Lung (tissue), 11 donors: ENCODE measurements at regions not wholly inside any gene's neighbourhood (a gene's known extent, or its start where the extent isn't known, plus 50 kb on each side); places are given as distances from the start of the nearest gene placed in this dataset.

Experiments
- ATAC-seq: fragments of 200-7000 bp; cut with Tn5 transposase; one replicate; pipeline ENCODE4 v1.9.1; 2020; ENCODE audit warnings: moderate number of reproducible peaks; ENCODE audit not compliant: insufficient read depth, low FRiP score
- DNase-seq, 3 donors: peaks; one replicate each; pipeline ENCODE4 v3.0.0-alpha.2; 2013 to 2017
- H3K27ac ChIP-seq, 2 donors: one replicate each; pipeline ENCODE4 v1.5.1; 2013; ENCODE audit warnings: mild to moderate bottlenecking in 2 of 2, moderate library complexity in 2 of 2, control low read depth in 1 of 2, inconsistent platforms in 1 of 2, low read depth in 1 of 2, low read length in 1 of 2
- H3K27me3 ChIP-seq, 3 donors: one replicate each; pipeline ENCODE4 v1.5.1; 2013; ENCODE audit warnings: low read length in 2 of 3; ENCODE audit not compliant: control insufficient read depth in 3 of 3, insufficient read depth in 3 of 3
- H3K36me3 ChIP-seq, 4 donors: one replicate each; pipeline ENCODE4 v1.5.1; 2013; ENCODE audit warnings: low read length in 4 of 4, mild to moderate bottlenecking in 1 of 4, moderate library complexity in 1 of 4; ENCODE audit not compliant: control insufficient read depth in 4 of 4, insufficient read depth in 4 of 4
- H3K4me1 ChIP-seq, 5 donors: one replicate each; pipeline ENCODE4 v1.5.1; 2013; ENCODE audit warnings: low read length in 5 of 5, mild to moderate bottlenecking in 2 of 5, moderate library complexity in 1 of 5; ENCODE audit not compliant: control insufficient read depth in 5 of 5, insufficient read depth in 5 of 5
- H3K4me3 ChIP-seq: one replicate; pipeline ENCODE4 v1.5.1; 2013; ENCODE audit warnings: mild to moderate bottlenecking, control low read depth, moderate library complexity
- H3K9ac ChIP-seq, 2 donors: one replicate each; pipeline ENCODE4 v1.5.1; 2013; ENCODE audit warnings: low read length in 2 of 2, control low read depth in 1 of 2; ENCODE audit not compliant: insufficient read depth in 1 of 2
- H3K9me3 ChIP-seq, 4 donors: one replicate each; pipeline ENCODE4 v1.5.1; 2013; ENCODE audit warnings: low read length in 3 of 4, mild to moderate bottlenecking in 1 of 4, moderate library complexity in 1 of 4; ENCODE audit not compliant: control insufficient read depth in 4 of 4, insufficient read depth in 3 of 4
- CTCF ChIP-seq: IDR thresholded peaks from 2 replicates; pipeline ENCODE4 v1.5.1; 2012; ENCODE audit warnings: mild to moderate bottlenecking; ENCODE audit errors: control extremely low read depth, extremely low read depth
- WGBS, 2 donors: extraction: QIAGEN DNeasy Blood & Tissue Kit; methylation state at CpG; one replicate each; pipeline ENCODE4 v1.1.7; 2013; 5-methylcytosine and 5-hydroxymethylcytosine counted together
- donor health status: control.
- donor health status: control.
- donor health status: Bipolar disorder and iron deficiency.
- donor health status: healthy.
- donor health status: DM: yes; HTN: yes; CAD: no.

DNA sequence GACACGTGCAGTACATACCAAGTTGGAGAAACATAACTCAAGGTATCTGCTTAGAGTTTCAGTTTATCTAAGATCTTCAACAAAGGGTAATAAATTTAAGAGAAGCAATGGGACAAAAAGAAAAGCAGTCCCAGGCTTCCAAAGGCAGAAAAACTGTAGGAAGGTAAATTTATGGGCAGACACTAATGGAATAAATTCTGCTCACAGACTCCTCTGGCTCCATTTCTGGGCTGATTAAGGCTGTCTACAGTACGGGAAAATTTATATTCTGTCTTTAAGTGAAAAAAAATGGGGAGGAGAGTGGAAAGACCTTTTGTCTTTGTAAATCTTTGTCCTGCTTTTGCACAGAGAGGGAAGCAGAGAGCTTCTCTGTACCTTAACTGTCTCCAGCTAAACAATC is 587.5 kb upstream of the IGFBP3 start:
- no peak for TF ChIP-seq CTCF
- Histone ChIP-seq H3K27ac (no peak overlapping the region), H3K4me3 (no peak overlapping the region), H3K9ac (no peak overlapping the region), H3K9me3 (peaks cover 0 to 6% (median 3%) of the 10 kb centered on the region in 4 donors), H3K4me1 (peaks cover 0 to 18% (median 3%) of the 10 kb centered on the region in 5 donors), H3K36me3 (no peaks in the 10 kb centered on the region), H3K27me3 (no peaks in the 10 kb centered on the region)
- no peak for DNase-seq
- WGBS, 2 donors = 54 to 75% methylated on average over 2 of the region's 2 CpGs
- ATAC-seq = no peak

DNA sequence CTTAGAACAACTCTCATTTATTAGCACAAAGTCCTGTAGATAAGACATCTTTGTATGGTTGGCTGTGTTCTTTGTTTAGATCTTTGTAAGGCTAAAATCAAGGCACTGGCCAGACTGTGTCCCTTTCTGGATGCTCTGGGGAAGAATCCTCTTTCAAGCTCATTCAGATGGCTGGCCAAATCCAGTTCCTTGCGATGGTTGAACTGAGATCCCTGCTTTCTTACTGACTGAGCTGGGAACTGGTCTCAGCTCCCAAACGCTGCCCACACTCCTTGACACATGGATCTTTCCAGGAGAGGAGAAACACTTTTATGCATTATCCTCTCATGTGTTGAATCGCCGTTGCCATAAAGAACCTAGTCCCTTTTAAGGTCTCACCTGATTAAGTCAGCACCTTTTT is 586.5 kb upstream of the IGFBP3 start:
- H3K4me3 ChIP-seq = no peak overlapping the region
- peaks cover 0 to 6% (median 2%) of the 10 kb centered on the region in 4 donors for H3K9me3 ChIP-seq
- no peak for TF ChIP-seq CTCF
- peaks cover 0 to 8% (median 3%) of the 10 kb centered on the region in 5 donors for H3K4me1 ChIP-seq
- H3K36me3 ChIP-seq = no peaks in the 10 kb centered on the region
- DNase-seq = no peak
- no peak for ATAC-seq
- no peak overlapping the region for H3K9ac ChIP-seq
- WGBS, 2 donors = 90% methylated on average over 4 of the region's 4 CpGs
- H3K27me3 ChIP-seq = no peaks in the 10 kb centered on the region
- no peak overlapping the region for H3K27ac ChIP-seq

DNA sequence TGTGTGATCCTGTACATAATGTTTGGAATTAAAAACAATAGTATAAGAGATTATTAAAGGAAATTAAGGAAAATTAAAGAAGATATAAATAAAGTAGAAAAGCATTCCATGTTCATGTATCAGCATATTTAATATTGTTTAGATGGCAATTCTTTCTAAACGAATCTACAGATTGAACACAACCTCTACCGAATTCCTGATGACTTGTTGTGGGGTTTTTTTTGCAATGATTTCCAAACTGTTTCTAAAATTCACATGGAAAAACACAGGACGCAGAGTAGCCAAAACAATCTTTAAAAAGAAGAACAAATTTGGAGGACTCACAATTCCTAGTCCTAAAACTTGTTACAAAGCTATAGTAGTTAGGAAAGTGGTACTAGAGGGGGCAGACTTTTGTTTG is 573.4 kb upstream of the IGFBP3 start:
- peaks cover 0 to 5% (median 0%) of the 10 kb centered on the region in 5 donors for H3K4me1 ChIP-seq
- H3K9ac ChIP-seq = no peak overlapping the region
- no peaks in the 10 kb centered on the region for H3K36me3 ChIP-seq
- DNase-seq (no peak), ATAC-seq (no peak)
- peaks cover 0 to 2% (median 0%) of the 10 kb centered on the region in 4 donors for H3K9me3 ChIP-seq
- no peak overlapping the region for H3K4me3 ChIP-seq
- H3K27me3 ChIP-seq = no peaks in the 10 kb centered on the region
- no peak overlapping the region for H3K27ac ChIP-seq
- TF ChIP-seq CTCF = no peak
- WGBS, 2 donors = 74 to 97% methylated on average over 3 of the region's 3 CpGs

DNA sequence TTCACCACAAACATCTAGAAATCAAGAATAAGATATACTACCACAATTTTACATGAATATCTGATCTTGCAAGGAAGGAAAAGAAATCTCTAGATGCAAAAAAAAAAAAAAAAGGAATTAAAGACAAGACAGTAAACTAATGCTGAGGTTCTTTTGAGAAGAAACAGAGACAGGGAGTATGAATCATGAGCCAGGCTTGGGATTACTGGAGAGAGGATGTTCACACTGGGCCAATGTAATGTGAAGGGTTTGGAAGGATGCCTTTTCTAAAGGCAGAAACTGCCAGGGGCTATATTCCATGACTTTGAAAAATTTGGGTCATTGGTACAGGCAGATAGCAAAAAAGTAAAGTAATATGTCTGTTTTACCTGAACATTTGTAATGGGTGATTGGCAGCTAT is 573.0 kb upstream of the IGFBP3 start:
- ATAC-seq = no peak
- Histone ChIP-seq H3K4me3 (no peak overlapping the region), H3K36me3 (no peaks in the 10 kb centered on the region), H3K9ac (no peak overlapping the region), H3K27me3 (no peaks in the 10 kb centered on the region), H3K9me3 (peaks cover 0 to 2% (median 0%) of the 10 kb centered on the region in 4 donors), H3K27ac (no peak overlapping the region), H3K4me1 (peaks cover 0 to 7% (median 0%) of the 10 kb centered on the region in 5 donors)
- no peak for TF ChIP-seq CTCF
- DNase-seq = no peak
